GM19239 (cell line): ENCODE measurements at regions not wholly inside any gene's neighbourhood (a gene's known extent, or its start where the extent isn't known, plus 50 kb on each side); places are given as distances from the start of the nearest gene placed in this dataset.
"Not testable (repeated sequence)": the region's sequence is repeated elsewhere in the genome, so short reads cannot be mapped to it uniquely, and the experiment has no call there.

ENCODE experiments used
- DNase-seq: peaks from one replicate; pipeline ENCODE4 v3.0.0; 2011; ENCODE audit warnings: low spot score; ENCODE audit not compliant: insufficient read length
- FAIRE-seq: peaks from 2 replicates; lab custom pipeline; 2011; peaks lifted over from hg19 to GRCh38; lab: Jason Lieb, UNC

DNA sequence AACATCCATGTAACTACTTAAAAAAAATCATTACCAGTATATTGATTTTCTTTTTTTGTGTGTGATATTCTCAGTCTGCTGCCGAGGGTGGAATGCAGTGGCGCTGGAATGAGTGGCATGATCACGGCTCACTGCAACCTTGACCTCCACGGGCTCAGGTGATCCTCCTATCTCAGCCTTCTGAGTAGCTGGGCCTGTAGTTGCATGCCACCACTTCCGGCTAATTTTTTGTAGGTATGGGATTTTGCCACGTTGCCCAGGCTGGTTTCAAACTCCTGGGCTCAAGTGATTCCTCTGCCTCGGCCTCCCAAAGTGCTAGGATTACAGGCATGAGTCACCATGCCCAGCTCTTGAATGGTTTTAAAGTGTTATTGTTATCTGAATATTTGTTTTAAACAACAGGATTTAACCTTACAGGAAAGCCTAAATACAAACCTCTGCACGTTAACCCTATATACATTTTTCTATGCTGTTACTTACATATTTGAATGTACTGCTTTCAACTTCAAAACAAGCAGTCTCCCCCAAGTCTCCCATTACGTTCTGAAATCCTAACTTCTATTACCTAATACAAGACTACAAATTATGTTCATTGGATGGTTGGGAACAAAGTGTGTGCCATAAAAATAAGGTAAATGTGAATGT, 61.7 kb downstream of the KPNA2 start:
- DNase-seq (no peak), FAIRE-seq (no peak)

DNA sequence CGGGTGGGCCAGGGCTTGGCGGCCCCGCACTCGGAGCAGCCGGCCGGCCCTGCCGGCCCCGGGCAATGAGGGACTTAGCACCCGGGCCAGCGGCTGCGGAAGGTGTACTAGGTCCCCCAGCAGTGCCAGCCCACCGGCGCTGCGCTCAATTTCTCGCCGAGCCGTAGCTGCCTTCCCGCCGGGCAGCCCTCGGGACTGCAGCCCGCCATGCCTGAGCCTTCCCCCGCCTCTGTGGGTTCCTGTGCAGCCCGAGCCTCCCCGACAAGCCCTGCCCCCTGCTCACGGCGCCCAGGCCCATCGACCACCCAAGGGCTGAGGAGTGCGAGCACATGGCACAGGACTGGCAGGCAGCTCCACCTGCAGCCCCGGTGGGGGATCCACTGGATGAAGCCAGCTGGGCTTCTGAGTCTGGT, 63.8 kb downstream of the KPNA2 start:
- not testable (repeated sequence) for FAIRE-seq, DNase-seq

DNA sequence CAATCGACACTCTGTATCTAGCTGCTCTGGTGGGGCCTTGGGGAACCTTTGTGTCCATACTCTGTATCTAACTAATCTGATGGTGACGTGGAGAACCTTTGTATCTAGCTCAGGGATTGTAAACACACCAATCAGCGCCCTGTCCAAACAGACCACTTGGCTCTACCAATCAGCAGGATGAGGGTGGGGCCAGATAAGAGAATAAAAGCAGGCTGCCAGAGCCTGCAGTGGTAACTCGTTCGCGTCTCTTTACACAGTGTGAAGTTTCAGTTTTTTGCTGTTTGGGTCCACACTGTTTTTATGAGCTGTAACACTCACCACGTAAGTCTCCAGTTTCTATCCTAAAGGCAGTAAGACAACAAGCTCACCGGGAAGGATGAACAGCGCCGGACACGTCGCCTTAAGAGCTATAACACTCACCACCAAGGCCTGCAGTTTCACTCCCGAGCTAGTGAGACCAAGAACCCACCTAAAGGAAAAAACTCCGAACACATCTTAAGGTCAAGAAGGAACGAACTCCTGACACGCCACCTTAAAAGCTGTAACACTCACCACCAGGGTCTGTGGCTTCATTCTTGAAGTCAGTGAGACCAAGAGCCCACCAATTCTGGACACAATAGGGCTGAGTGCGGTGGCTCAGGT, 64.6 kb downstream of the KPNA2 start:
- FAIRE-seq (no peak), DNase-seq (no peak)

DNA sequence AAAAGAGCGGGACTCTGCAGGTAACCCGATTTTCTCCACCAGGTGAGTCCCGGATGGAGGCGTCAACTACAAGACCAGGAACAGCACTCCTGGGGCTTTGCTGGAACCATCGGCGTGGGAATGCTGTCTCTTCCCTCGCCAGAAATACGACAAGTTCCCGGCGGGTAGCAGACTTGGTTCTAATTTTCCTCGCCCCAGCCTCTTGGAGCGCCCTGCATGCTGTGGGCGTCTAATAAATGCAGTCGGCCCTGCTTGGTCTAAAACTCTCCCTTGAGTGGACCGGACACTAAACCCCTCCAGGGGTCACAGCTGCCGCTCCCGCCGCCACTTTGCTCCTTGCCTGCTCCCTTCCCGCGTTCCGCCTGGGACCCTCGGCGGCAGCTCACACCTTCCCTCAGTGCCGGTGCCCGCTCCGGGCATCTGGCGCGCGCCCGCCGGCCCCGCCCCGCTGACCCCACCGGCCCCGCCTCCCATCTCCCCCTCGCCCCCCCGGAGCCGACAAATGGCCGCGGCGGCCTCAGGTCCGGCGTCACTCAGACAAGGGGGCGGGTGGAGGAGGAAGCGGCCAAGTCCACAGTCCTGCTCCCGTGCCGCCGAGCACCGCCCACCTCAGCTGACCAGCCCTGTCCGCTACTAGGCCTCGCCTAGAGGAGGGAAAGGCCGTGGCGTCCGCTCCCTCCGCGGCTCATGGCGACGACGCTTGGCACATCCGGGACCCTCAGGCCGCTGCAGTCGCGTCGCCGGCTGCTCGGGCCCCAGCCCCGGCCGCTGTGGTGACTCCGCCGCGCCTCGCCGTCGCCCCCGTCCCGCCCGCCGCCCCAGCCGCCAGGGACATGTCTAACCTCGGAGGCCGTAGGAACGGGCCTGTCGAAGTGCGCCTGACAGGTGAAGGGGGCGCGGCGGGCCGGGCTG, 65.8 kb downstream of the KPNA2 start:
- FAIRE-seq (no peak), DNase-seq (peak; percentile 39)

DNA sequence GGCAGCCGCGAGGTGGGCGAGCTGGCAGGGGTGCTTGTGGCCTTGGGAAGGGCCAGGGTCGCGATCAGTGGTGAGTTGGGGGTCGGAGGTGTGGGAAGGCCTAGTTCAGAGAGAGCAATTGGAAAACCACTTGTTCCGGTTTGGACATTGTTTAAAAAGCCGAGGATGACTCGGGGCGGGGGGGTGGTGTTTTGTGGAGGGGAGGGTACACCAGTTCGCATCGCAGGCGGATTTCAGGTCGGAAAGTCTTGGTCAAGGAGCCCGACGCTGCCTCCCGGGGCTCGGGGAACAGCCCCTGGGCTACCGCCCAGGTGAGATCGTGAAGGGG, 66.4 kb downstream of the KPNA2 start:
- DNase-seq (no peak), FAIRE-seq (no peak)

DNA sequence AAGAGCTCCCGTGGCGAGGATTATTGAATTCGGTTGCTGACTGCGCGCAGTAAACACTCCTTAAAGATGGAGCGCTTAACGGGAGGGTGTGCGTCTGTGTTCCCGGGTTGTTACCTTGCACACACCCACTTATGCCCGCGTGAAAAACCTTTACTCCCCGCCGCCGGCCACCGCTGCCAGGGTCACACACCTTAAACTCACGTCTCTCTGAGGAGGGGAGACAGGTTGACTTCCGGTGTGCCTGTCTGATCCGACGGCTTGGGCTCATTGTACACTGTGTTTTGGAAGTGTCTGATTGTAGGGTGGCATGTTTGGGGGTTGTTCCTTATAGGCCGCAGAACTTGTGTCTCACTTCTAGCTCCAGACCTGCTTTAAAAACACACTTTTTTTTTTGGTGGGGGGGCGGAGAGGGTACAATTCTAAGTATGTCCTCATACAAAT, 66.8 kb downstream of the KPNA2 start:
- no peak for FAIRE-seq
- no peak for DNase-seq

DNA sequence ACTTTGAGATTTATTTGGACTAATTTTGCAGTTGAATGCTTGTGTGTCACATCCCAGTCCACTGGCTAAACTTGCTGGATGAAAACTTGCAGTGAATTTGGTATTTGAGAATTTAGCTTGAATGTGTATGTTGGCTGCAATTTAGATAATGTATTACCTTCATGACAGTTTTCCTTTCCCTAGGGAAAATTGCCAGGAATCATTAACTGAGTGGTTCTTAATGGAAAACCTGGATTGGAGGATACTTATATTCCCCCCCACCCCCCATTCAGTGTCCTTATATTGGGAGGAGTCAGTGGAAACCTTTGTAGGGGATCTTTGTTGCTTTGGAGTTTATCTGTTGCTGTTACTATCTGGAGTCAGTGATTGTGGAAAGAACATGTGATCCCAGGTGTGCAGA, 67.6 kb downstream of the KPNA2 start:
- DNase-seq: no peak
- FAIRE-seq: no peak

DNA sequence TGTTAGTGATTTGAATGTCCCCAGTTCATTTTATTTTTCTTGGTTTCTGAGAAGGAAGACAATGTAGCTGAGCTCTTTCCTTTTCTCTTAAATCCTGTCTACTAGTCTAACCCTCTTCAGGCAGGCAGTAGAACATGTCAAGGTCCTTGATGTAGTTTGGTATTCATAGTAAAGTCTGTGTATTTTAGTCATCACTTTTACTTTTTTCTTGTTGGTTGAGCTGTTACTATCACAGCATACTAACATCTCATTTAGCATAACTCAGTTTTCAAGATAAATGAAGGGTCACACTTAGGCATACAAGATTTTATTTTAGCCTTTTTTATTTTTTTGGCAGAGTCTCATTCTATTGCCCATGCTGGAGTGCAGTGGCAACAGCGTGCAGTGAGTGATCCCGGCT, 70.5 kb downstream of the KPNA2 start:
- FAIRE-seq: no peak
- no peak for DNase-seq

DNA sequence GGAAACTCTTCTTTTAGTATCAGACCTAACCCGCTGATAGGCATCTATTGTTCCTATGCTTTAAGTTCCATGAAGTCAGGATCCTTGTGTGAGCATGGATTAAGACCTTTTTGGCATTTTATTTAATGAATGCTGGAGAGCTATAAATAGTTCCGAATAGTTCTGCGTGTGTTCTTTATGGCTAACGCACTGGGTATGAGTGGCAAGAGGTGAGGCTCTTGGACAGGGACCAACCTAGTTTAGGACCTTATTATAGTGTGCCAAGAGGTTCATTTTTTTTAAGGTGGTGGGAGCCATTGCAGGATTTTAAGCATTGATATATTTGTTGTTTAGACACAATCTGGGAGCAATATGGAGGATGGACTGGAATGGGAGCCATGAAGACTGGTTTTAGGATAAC, 71.8 kb downstream of the KPNA2 start:
- FAIRE-seq: no peak
- no peak for DNase-seq

DNA sequence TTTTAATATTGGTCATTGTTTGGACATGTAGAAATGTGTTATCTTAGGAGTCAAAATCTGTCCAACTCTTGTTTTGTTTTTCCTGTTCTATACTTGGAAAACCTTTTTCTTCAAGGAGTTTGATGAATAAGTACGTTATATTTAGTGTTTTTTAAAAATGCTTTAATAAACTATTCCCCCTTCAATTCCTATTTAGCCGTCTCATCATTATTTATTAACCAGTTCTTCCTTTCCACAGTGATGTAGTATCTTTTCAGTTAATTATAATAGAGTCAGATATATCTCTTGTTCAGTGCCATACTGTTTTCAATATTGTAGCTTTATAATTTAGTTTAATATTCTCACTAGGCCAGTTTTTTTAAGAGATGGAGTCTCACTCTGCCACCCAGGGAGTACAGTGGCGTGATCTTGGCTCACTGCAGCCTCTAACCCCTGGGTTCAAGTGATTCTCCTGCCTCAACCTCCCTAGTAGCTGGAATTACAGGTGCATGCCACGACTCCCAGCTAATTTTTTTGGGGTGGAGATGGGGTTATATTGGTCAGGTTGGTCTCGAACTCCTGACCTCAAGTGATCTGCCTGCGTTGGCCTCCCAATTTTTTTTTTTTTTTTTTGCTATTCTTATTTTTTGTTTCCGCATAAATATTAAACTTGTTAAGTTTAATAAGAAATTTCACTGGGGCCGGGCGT, 72.9 kb downstream of the KPNA2 start:
- no peak for FAIRE-seq
- DNase-seq: no peak

DNA sequence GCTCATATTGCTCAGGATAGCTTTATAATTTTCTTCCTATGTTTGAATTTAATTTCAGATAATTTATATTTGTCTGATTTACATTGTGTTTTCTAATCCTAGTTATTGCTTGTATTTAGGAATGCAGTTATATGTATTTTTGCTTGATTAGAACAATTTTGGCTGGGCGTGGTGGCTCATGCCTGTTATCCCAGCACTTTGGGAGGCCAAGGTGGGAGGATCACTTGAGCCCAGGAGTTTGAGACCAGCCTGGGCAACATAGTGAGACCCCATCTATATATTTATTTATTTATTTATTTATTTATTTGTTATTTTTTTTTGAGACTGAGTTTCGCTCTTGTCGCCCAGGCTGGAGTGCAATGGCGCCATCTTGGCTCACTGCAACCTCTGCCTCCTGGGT, 73.9 kb downstream of the KPNA2 start:
- DNase-seq, FAIRE-seq: not testable (repeated sequence)

DNA sequence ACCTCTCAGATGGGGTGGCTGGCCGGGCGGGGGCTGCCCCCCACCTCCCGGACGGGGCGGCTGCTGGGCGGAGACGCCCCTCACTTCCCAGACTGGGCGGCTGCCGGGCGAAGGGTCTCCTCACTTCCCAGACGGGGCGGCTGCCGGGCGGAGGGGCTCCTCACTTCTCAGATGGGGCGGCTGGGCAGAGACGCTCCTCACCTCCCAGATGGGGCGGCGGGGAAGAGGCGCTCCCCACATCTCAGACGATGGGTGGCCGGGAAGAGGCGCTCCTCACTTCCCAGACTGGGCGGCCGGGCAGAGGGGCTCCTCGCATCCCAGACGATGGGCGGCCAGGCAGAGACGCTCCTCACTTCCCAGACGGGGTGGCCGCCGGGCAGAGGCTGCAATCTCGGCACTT, 80.7 kb downstream of the KPNA2 start:
- DNase-seq, FAIRE-seq: not testable (repeated sequence)

DNA sequence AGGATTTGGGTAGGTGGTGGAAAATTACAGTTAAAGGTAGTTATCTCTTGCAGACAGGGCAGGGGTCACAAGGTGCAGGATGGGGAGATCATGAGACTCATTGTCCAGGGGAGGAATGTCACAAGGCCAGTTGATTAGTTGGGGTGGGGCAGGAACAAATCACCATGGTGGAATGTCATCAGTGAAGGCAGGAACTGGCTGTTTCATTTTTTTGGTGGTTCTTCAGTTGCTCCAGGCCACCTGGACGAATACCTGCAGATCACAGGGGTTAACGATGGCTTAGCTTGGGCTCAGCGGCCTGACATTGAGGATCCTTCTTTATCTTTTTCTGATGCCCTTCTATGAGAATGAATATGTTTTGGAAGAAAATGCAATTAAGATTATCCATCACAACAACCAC, 87.1 kb downstream of the KPNA2 start:
- FAIRE-seq (no peak), DNase-seq (no peak)

DNA sequence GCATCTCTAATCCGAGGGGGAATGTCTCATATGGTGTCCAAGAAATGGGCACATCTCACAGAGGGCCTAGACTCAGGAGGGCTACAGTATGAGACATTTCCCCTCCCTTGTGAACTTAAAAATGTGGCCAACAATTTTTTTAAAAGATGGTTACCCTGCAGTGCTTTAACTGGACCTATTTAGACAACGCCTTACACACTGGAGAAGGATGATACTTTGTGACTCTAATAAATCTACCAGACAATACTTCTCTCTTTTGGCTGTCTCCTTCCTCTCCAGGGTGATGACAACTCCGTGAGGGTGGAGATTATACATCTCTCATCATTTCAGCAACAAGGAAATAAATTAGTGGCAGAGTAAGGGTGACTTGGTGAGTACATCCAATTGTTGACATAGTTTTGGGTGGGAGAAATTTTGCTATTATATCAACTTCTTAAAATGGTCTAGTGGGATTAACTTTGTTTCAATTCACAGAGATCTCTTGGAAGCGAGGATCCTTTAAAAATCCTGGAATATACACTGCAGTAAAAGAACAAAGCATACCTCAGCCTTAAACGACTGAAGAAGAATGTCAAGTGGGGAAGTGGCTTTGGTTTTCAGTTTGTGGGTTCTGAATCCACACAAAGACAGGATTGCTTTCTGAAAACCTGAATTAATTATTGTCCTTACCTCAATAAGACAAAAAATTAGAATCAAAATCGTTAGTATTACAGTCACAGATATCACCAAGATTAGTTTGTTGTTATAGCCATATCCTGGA, 89.8 kb downstream of the KPNA2 start:
- FAIRE-seq (no peak), DNase-seq (no peak)

DNA sequence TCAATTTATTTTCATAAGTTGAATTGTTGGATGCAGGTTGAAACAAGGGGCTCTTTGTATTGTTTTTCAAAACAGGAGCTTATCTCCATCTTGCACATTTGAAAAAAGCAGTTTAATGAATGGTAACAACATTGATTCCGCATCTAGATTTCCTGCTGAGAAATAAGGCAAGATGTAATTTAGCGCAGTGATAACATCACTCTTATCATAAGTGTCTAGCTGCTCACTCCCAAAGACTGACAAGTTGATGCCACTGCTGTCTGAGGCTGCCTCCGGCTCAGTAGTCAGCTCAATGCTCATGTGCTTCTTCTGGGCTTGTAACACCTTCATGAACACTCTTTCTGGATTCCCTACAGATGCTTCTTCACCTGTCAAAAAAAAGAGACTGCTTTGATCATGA, 92.4 kb downstream of the KPNA2 start:
- no peak for FAIRE-seq
- no peak for DNase-seq

DNA sequence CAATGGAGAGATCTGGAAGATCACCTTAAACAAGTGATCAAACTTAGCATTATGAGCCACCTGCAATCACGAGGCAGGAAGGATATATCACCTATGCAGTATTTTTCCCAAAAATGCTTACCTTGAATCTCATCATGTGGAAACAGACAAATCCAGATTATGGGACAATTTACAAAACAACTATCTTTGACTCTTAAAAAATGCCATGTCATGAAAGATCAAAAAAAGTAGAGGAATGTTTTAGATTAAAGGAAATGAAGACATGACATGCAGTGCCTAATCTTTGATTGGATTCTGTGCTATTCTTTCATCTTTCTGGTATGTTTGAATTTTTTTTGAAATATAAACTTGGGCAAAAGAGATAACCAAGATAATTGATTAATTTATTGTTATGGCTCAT, 95.9 kb downstream of the KPNA2 start:
- FAIRE-seq: no peak
- no peak for DNase-seq

DNA sequence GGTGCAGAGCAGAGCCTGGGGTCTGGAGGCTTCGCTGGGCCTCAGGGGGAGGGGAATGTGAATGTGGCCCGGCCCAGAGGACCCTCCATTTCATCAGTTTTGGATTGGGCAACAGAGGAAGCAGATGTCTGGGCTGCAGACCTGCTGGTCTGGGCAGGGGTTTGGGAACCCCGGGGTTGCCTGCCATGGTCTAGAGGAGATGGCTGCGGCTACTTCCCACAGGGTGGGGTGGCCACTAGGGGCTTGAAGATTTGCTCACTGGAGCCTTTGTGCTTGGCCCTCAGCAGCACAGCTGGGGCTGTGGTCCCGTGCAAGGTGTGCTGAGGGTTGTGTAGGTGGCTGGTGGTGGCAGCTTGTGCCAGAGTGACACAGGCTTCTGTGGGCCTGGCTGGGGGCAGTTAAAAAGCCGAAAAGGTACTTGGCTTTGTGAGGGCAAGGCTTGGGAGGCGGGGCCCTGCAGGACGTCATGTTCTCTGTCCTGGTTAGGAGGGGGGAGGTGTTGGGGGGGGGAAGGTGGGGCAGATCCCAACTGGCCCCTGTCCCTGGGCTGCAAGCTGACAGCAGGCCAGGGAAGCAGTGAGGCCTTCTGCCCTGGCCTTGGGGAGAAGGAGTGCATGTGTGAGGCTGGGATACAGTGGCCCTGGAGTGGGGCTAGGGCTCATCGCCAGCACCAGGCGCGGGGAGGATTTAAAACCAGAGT, 98.0 kb downstream of the KPNA2 start:
- no peak for FAIRE-seq
- no peak for DNase-seq

DNA sequence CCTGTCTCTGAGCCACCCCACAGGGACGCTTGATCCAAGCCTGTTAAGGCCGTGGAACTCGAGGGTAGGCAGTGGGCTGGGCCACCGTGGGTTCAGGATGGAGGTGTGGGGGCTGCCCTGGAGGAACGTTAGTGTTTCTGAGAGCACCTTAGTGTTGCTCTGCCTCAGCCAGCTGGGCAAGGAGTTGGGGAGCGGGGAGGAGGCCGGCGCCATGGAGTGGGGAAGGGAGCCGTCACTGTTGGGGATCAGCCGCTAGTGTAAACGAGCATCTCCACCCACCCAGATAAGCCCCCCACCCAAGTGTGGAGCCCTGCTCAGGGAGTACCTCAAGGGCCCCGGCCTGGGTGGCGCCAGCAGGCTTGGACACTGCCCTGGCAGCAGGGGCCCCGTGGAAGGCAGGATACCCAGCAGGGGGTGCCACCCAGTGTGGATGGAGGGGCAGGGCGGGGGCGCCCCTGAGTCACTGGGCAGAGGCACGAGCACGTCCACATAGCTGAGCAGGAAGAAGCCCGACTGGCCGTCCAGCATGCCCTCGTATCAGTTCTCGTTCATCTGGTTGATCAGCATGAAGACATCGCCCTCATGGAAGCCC, 98.6 kb downstream of the KPNA2 start:
- FAIRE-seq (no peak), DNase-seq (no peak)

DNA sequence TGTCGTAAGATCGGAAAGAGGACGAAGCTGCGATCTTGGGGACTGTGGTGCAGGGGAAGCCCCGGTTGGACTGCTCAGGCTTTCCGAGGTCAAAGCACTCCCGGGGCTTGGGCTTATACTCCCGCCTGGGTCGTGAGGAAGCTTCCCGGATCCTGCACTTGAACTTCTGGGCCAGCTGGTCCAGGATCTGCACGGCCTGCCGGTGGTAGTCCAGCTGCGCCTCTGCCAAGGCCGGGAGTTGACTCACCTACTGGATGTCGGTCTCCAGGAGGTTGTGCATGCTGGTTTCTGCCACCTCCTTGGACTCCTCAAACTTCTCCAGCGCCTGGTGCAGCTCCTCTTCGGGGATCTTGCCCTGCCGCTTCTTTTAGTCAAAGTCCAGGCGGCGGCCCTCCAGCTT, 99.2 kb downstream of the KPNA2 start:
- DNase-seq: no peak
- no peak for FAIRE-seq
